ENCODE measurements at regions not wholly inside any gene's neighbourhood (a gene's known extent, or its start where the extent isn't known, plus 50 kb on each side); places are given as distances from the start of the nearest gene placed in this dataset.

DNA sequence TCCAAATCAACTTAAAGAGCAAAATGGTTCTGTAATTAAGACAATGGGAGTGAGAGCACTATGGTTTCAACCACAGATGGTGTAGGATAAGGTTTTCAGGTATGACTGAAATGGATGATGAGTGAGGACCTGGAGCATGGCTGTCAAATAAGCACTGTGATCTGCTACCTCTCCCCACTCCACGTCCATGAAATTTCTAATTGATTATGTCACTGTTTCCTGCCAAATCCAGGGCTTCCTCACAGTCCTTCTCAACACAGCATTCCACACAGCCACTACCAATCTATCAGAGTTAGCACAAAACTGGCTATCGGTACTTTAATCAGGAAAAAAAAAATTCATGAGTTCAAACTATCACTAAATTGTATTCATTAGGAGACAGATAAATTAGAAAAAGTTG, 420.4 kb upstream of the WWC1 start:
- intact Hi-C loops (cut with DNase I): no loop called here
- H3K4me3 ChIP-seq: no peak overlapping the region
- 42 to 43% methylated on average over 2 of the region's 2 CpGs for whole genome bisulfite sequencing, 2 donors
- DNase-seq: no peak
- H3K9me3 ChIP-seq: no peaks in the 10 kb centered on the region
- no peak overlapping the region for H3K27ac ChIP-seq
- no peaks in the 10 kb centered on the region for H3K27me3 ChIP-seq
- TF ChIP-seq POLR2A (IDR thresholded peaks at IDR 0.05): no peak
- TF ChIP-seq, protein P1, sequence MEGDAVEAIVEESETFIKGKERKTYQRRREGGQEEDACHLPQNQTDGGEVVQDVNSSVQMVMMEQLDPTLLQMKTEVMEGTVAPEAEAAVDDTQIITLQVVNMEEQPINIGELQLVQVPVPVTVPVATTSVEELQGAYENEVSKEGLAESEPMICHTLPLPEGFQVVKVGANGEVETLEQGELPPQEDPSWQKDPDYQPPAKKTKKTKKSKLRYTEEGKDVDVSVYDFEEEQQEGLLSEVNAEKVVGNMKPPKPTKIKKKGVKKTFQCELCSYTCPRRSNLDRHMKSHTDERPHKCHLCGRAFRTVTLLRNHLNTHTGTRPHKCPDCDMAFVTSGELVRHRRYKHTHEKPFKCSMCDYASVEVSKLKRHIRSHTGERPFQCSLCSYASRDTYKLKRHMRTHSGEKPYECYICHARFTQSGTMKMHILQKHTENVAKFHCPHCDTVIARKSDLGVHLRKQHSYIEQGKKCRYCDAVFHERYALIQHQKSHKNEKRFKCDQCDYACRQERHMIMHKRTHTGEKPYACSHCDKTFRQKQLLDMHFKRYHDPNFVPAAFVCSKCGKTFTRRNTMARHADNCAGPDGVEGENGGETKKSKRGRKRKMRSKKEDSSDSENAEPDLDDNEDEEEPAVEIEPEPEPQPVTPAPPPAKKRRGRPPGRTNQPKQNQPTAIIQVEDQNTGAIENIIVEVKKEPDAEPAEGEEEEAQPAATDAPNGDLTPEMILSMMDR (IDR thresholded peaks at IDR 0.05): no peak
- no peak for ATAC-seq
- no peaks in the 10 kb centered on the region for H3K4me1 ChIP-seq
- no peaks in the 10 kb centered on the region for H3K36me3 ChIP-seq (replicated peaks in 1 of 2; ENCODE audit: insufficient read depth in 1 of 2, low read depth in 2 of 2)

DNA sequence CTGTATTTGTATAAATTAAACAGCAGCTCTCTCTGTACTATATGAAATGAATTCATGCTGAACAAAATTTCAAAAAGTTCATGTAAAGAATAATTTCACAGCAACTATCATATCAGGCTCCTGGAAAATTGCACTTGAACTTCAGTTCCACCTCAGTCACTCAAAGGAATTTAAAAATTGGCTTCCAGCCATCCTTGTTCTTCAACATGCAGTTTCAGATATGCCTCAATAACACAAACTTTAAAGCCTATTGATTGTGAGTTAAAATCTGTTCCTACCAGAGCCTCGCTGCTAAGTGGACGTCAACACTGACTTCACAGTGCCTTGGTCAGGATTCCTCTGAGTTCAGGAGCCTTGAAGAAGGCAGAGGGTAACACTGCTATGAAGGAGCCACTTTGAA, 418.7 kb upstream of the WWC1 start:
- DNase-seq: no peak

DNA sequence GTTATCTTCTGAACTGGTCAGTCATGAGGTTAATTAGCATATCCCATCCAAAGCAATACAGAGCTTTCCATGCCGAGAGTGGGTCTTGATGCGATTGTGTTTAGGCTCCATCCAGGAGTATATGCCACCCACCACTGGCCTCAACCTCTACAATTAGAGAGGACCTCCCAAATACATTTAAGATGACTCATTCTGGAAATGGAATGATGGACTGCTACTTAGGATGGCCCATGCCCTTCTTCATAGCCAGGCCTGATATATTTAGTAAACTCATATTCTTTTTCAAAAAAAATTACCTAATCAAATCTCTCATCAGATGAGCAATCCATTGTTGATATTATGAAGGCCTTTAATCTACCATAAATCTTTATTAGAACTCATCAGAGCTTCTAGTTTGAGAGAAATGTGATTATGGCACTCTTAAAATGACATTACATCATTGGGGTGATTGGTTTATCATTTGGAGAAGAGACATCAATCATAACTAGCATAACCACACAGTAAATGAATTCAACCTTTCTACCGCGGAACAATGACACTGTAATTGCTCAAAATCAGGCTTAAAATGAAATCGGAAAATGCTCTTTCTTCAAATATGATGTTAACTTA, 414.2 kb upstream of the WWC1 start:
- H3K9me3 ChIP-seq: no peaks in the 10 kb centered on the region
- no peaks in the 10 kb centered on the region for H3K36me3 ChIP-seq (replicated peaks in 1 of 2; ENCODE audit: insufficient read depth in 1 of 2, low read depth in 2 of 2)
- WGBS, 2 donors: 72 to 73% methylated on average over 5 of the region's 5 CpGs
- no peak for TF ChIP-seq POLR2A (IDR thresholded peaks at IDR 0.05)
- TF ChIP-seq, protein P1 (IDR thresholded peaks at IDR 0.05): no peak
- no peak overlapping the region for H3K27ac ChIP-seq
- no peaks in the 10 kb centered on the region for H3K27me3 ChIP-seq
- intact Hi-C loops (cut with DNase I): no loop called here
- no peak for DNase-seq
- no peak overlapping the region for H3K4me3 ChIP-seq
- no peak for ATAC-seq
- no peaks in the 10 kb centered on the region for H3K4me1 ChIP-seq

More for the DNA sequence above, 418.7 kb upstream of the WWC1 start:
- H3K27me3 ChIP-seq: no peaks in the 10 kb centered on the region
- no peaks in the 10 kb centered on the region for H3K4me1 ChIP-seq
- no peak for ATAC-seq
- H3K4me3 ChIP-seq: no peak overlapping the region
- no peak overlapping the region for H3K27ac ChIP-seq
- no peak for TF ChIP-seq POLR2A (IDR thresholded peaks at IDR 0.05)
- TF ChIP-seq, protein P1 (IDR thresholded peaks at IDR 0.05): no peak
- WGBS, 2 donors: 6 to 11% methylated on average over 2 of the region's 2 CpGs
- H3K9me3 ChIP-seq: no peaks in the 10 kb centered on the region
- no peaks in the 10 kb centered on the region for H3K36me3 ChIP-seq (replicated peaks in 1 of 2; ENCODE audit: insufficient read depth in 1 of 2, low read depth in 2 of 2)
- intact Hi-C loops (cut with DNase I): no loop called here

DNA sequence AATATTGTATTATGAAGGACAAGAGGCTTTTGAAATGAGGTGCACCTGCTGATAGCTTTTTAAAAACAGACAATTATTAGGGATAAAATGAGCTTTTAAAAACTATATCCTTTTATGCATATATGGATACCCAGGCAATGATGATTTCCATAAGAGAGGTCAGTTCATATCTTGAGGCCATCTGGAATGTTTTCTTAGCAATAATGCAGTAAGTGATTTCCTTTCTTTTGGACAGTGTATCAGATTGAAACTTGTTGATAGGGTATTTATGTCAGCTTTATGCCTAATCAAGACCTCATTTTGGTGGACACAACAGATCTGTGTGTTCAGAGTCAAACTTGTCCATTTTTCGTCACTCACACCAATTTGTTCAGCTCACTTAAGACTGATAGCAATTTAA, 413.5 kb upstream of the WWC1 start:
- H3K4me1 ChIP-seq: no peaks in the 10 kb centered on the region
- ATAC-seq (no peak), DNase-seq (no peak)
- intact Hi-C loops (cut with DNase I): no loop called here
- H3K27me3 ChIP-seq: no peaks in the 10 kb centered on the region
- 86 to 96% methylated on average over 1 of the region's 1 CpG for WGBS, 2 donors
- H3K9me3 ChIP-seq: no peaks in the 10 kb centered on the region
- no peaks in the 10 kb centered on the region for H3K36me3 ChIP-seq (replicated peaks in 1 of 2; ENCODE audit: insufficient read depth in 1 of 2, low read depth in 2 of 2)
- no peak overlapping the region for H3K27ac ChIP-seq
- no peak overlapping the region for H3K4me3 ChIP-seq
- no peak for TF ChIP-seq POLR2A (IDR thresholded peaks at IDR 0.05)
- TF ChIP-seq, protein P1 (IDR thresholded peaks at IDR 0.05): no peak

DNA sequence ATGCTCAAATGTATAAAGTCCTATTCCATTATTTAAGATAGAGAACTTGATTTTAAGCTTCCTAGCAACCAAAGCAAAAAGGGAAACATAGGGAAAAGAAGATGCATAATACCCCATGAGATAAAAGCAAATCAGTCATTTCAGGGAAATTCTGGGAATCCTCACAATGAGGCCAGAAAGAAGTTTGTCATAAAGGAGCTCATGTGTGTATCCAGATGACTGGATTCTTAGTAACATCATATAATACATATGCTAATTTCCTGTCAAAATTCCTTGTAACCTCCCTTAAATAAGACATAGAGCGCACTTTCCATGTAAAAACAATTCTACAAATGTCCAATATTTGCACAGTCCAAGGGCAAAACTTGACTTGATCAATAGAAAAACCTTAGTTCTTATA, 411.0 kb upstream of the WWC1 start:
- WGBS, 2 donors: 61 to 86% methylated on average over 1 of the region's 1 CpG
- TF ChIP-seq, protein P1 (IDR thresholded peaks at IDR 0.05): no peak
- TF ChIP-seq POLR2A (IDR thresholded peaks at IDR 0.05): no peak

More for the DNA sequence above, 411.0 kb upstream of the WWC1 start:
- ATAC-seq: no peak
- DNase-seq: no peak
- intact Hi-C loops (cut with DNase I): no loop called here
- Histone ChIP-seq H3K9me3 (no peaks in the 10 kb centered on the region), H3K4me1 (no peaks in the 10 kb centered on the region), H3K27ac (no peak overlapping the region), H3K27me3 (no peaks in the 10 kb centered on the region), H3K4me3 (no peak overlapping the region), H3K36me3 (replicated peaks in 1 of 2; ENCODE audit: insufficient read depth in 1 of 2, low read depth in 2 of 2) (no peaks in the 10 kb centered on the region)
